HEK293T (cell line): ENCODE measurements at regions not wholly inside any gene's neighbourhood (a gene's known extent, or its start where the extent isn't known, plus 50 kb on each side); places are given as distances from the start of the nearest gene placed in this dataset.

ENCODE experiments used
- CTCF ChIA-PET: fragments of 350-600 bp; formaldehyde crosslinking; extraction: SDS; loops from one replicate; lab custom pipeline; 2021; ENCODE audit warnings: antibody characterized with exemption, inconsistent platforms; lab: Yijun Ruan, JAX
- POLR2A ChIA-PET: fragments of 350-600 bp; formaldehyde crosslinking; extraction: SDS; loops from one replicate; lab custom pipeline; 2020; ENCODE audit warnings: antibody characterized with exemption, inconsistent platforms; lab: Yijun Ruan, JAX
- DNase-seq: peaks from one replicate; pipeline ENCODE4 v3.0.0; 2012; ENCODE audit warnings: mixed read lengths; ENCODE audit errors: extremely low spot score
- ARNT ChIP-seq: fragments of 450-650 bp; IDR thresholded peaks from 2 replicates; pipeline ENCODE4 v1.6.1; 2017; ENCODE audit warnings: mild to moderate bottlenecking
- BHLHE40 ChIP-seq: fragments of 450-650 bp; IDR thresholded peaks from 2 replicates; pipeline ENCODE4 v1.6.1; 2016; ENCODE audit warnings: mild to moderate bottlenecking, moderate library complexity, borderline replicate concordance
- CTBP1 ChIP-seq: fragments of 450-650 bp; IDR thresholded peaks from 2 replicates; pipeline ENCODE4 v1.6.1; 2016; ENCODE audit warnings: borderline replicate concordance
- ELF4 ChIP-seq: fragments of 450-650 bp; IDR thresholded peaks from 2 replicates; pipeline ENCODE4 v1.6.1; 2017; ENCODE audit warnings: antibody characterized with exemption
- FOXA1 ChIP-seq: fragments of 450-650 bp; IDR thresholded peaks from 2 replicates; pipeline ENCODE4 v1.6.1; 2016; ENCODE audit warnings: mild to moderate bottlenecking
- FOXK2 ChIP-seq: fragments of 450-650 bp; IDR thresholded peaks from 2 replicates; pipeline ENCODE4 v1.6.1; 2016; ENCODE audit warnings: mild to moderate bottlenecking
- FOXM1 ChIP-seq: fragments of 450-650 bp; IDR thresholded peaks from 2 replicates; pipeline ENCODE4 v1.6.1; 2017; ENCODE audit warnings: mild to moderate bottlenecking, borderline replicate concordance
- HDGF ChIP-seq: fragments of 450-650 bp; IDR thresholded peaks from 2 replicates; pipeline ENCODE4 v1.6.1; 2017; ENCODE audit warnings: antibody characterized with exemption, borderline replicate concordance
- L3MBTL2 ChIP-seq: fragments of 450-650 bp; conservative IDR thresholded peaks from 2 replicates; pipeline ENCODE4 v1.6.1; 2016; ENCODE audit warnings: mild to moderate bottlenecking
- LEF1 ChIP-seq: fragments of 450-650 bp; IDR thresholded peaks from 2 replicates; pipeline ENCODE4 v1.6.1; 2017; ENCODE audit warnings: mild to moderate bottlenecking, borderline replicate concordance
- NFRKB ChIP-seq: fragments of 450-650 bp; IDR thresholded peaks from 2 replicates; pipeline ENCODE4 v1.6.1; 2016; ENCODE audit warnings: mild to moderate bottlenecking, moderate library complexity
- SP1 ChIP-seq: fragments of 450-650 bp; IDR thresholded peaks from 2 replicates; pipeline ENCODE4 v1.6.1; 2017
- SUZ12 ChIP-seq: fragments of 450-650 bp; IDR thresholded peaks from 2 replicates; pipeline ENCODE4 v1.6.1; 2016; ENCODE audit warnings: mild to moderate bottlenecking
- TARDBP ChIP-seq: fragments of 450-650 bp; IDR thresholded peaks from 2 replicates; pipeline ENCODE4 v1.6.1; 2016
- ZNF384 ChIP-seq: fragments of 450-650 bp; IDR thresholded peaks from 2 replicates; pipeline ENCODE4 v1.6.1; 2016
- TF ChIP-seq, protein P1 (sequence below): fragments of 450-650 bp; IDR thresholded peaks from 2 replicates; pipeline ENCODE4 v1.6.1; 2016

- DNase-seq: no peak
- TF ChIP-seq HDGF: no peak
- POLR2A ChIA-PET: no interaction called here
- CTCF ChIA-PET: no interaction called here
Measured at GRCh38 chr15:62712455-62712839, 330.1 kb upstream of the TPM1 start.

GRCh38 chr15:62715946-62716345 lies 326.6 kb upstream of the TPM1 start:
- TF ChIP-seq SP1: no peak
- no peak for TF ChIP-seq LEF1
- TF ChIP-seq FOXK2: no peak
- no peak for TF ChIP-seq ARNT
- TF ChIP-seq, protein P1, sequence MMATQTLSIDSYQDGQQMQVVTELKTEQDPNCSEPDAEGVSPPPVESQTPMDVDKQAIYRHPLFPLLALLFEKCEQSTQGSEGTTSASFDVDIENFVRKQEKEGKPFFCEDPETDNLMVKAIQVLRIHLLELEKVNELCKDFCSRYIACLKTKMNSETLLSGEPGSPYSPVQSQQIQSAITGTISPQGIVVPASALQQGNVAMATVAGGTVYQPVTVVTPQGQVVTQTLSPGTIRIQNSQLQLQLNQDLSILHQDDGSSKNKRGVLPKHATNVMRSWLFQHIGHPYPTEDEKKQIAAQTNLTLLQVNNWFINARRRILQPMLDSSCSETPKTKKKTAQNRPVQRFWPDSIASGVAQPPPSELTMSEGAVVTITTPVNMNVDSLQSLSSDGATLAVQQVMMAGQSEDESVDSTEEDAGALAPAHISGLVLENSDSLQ: no peak
- no peak for TF ChIP-seq HDGF
- no peak for TF ChIP-seq TARDBP
- no peak for TF ChIP-seq SUZ12
- TF ChIP-seq L3MBTL2: no peak
- no peak for TF ChIP-seq ELF4
- TF ChIP-seq FOXM1: no peak
- DNase-seq: no peak
- CTCF ChIA-PET: no interaction called here
- POLR2A ChIA-PET: no interaction called here

- TF ChIP-seq SP1 (no peak), ARNT (no peak), CTBP1 (no peak), FOXA1 (no peak), ZNF384 (no peak), NFRKB (no peak), LEF1 (no peak), BHLHE40 (no peak), L3MBTL2 (no peak), ELF4 (no peak), HDGF (no peak), FOXM1 (no peak), FOXK2 (no peak), TARDBP (no peak), SUZ12 (no peak)
- TF ChIP-seq, protein P1: no peak
- ChIA-PET POLR2A (no interaction called here), CTCF (no interaction called here)
- DNase-seq: no peak
Measured at GRCh38 chr15:62717496-62717895, 325.1 kb upstream of the TPM1 start.

DNA sequence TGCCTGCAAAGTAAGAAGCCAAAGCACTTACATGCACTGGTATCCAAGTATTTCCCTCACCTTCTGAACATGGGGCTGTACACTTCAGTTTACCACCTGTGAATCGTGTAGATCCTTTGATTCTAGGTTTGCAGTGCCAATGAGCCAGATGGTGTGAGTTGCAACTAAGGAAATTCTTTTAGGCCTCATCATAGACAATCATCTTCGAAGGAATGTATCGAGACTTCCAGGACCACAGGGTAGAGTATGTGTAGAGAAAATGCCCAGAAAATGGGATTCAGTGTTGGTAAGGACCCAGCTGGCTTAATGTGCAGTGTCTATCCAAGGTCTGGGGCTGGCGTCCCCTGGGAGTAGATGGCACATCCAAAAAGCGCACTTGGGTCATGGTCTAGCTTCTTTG lies 323.2 kb upstream of the TPM1 start:
- POLR2A ChIA-PET: no interaction called here
- TF ChIP-seq TARDBP (no peak), LEF1 (no peak), FOXM1 (no peak), FOXA1 (no peak), NFRKB (no peak), ZNF384 (no peak), L3MBTL2 (no peak), HDGF (no peak), SP1 (no peak)
- TF ChIP-seq, protein P1: no peak
- CTCF ChIA-PET: interaction anchor here (0.7 kb wide), 1 partner anchor 60 kb away, joined by 3 read pairs; no protein-coding TSS in a partner anchor
- no peak for DNase-seq

DNA sequence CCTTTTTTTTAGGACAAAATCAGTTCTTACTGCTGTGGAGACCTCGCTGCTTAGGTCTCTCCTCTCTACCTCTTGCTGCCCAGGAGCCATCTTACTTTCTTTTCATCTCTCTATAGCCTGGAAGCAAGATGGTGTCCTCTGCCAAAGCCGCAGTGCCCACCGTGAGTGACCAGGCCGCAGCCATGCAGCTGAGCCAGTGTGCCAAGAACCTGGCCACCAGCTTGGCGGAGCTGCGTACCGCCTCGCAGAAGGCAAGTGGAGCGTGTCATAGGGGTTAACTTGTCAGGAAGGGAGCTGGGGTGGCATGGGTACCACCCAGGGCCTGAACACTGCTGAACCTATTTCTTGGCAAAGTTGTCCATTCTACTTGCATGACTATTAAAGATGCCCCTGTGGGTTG lies 320.3 kb upstream of the TPM1 start:
- POLR2A ChIA-PET: no interaction called here
- no peak for DNase-seq
- CTCF ChIA-PET: interaction anchor here (0.6 kb wide), 1 partner anchor 20 kb away, joined by 3 read pairs; no protein-coding TSS in a partner anchor
- TF ChIP-seq LEF1 (no peak), FOXM1 (no peak), L3MBTL2 (no peak), BHLHE40 (no peak), HDGF (no peak), FOXK2 (no peak), SP1 (no peak), NFRKB (no peak), ARNT (no peak), FOXA1 (no peak), CTBP1 (no peak)

DNA sequence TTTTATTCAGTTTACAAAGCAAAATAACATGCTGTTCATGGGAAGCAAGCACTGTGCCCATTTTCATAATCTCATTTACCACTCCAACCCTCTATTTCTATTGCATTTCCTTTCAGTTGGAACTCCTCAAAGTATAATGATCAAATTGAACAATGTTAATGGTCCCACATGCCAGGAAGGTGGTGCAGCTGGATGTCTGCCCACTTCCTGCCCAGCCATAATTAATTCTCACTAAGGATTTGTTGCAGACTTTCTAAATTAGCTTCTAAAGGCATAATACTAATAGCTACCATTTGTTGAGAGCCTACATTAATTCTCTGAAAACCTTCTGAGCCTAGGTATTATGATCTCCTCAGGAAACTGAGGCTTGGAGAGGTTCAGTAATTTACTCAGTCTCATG lies 316.1 kb upstream of the TPM1 start:
- no peak for DNase-seq
- ChIA-PET CTCF (no interaction called here), POLR2A (no interaction called here)
- TF ChIP-seq ZNF384: no peak
- TF ChIP-seq LEF1: no peak
- no peak for TF ChIP-seq ELF4
- no peak for TF ChIP-seq SP1
- TF ChIP-seq, protein P1: no peak
- TF ChIP-seq FOXK2: no peak
- no peak for TF ChIP-seq HDGF
- no peak for TF ChIP-seq L3MBTL2
